CD14-positive monocyte (primary cell): ENCODE measurements at regions not wholly inside any gene's neighbourhood (a gene's known extent, or its start where the extent isn't known, plus 50 kb on each side); places are given as distances from the start of the nearest gene placed in this dataset.

Source experiments
- DNase-seq, 3 donors: peaks; one replicate each; pipeline ENCODE4 v3.0.0-alpha.2; 2011 to 2022
- H2AFZ ChIP-seq: 2 replicates; pipeline ENCODE4 v1.6.0; 2012; ENCODE audit warnings: mild to moderate bottlenecking, low read depth, low read length, inconsistent platforms; ENCODE audit not compliant: insufficient read depth, poor library complexity, severe bottlenecking
- H3K27ac ChIP-seq, 2 donors: 1 replicate in 1 of 2; 2 replicates in 1 of 2; pipeline ENCODE4 v1.5.1; 2012 to 2013; ENCODE audit warnings: low read length in 2 of 2, control low read depth in 1 of 2, inconsistent platforms in 1 of 2, low read depth in 1 of 2, mild to moderate bottlenecking in 1 of 2
- H3K27me3 ChIP-seq, 2 donors: one replicate each; pipeline versions ENCODE4 v1.6.0 to v1.6.1; 2011 to 2013; ENCODE audit warnings: low read length in 2 of 2; ENCODE audit not compliant: control insufficient read depth in 2 of 2, insufficient read depth in 2 of 2
- H3K36me3 ChIP-seq, 2 donors: replicated peaks in 1 of 2; 1 replicate in 1 of 2; 2 replicates in 1 of 2; pipeline versions ENCODE4 v1.5.1 to v1.6.1; 2012 to 2013; ENCODE audit warnings: low read length in 2 of 2, control low read depth in 1 of 2, inconsistent platforms in 1 of 2, mild to moderate bottlenecking in 1 of 2; ENCODE audit not compliant: insufficient read depth in 2 of 2, control insufficient read depth in 1 of 2
- H3K4me1 ChIP-seq, 2 donors: 1 replicate in 1 of 2; 2 replicates in 1 of 2; pipeline versions ENCODE4 v1.5.1 to v1.6.1; 2012 to 2013; ENCODE audit warnings: low read length in 2 of 2, control low read depth in 1 of 2, inconsistent platforms in 1 of 2, mild to moderate bottlenecking in 1 of 2, moderate library complexity in 1 of 2; ENCODE audit not compliant: insufficient read depth in 2 of 2, control insufficient read depth in 1 of 2
- H3K4me2 ChIP-seq: replicated peaks from 2 replicates; pipeline ENCODE3; 2012; ENCODE audit warnings: low read length, moderate library complexity, mild to moderate bottlenecking; ENCODE audit not compliant: poor library complexity, severe bottlenecking; ENCODE audit errors: extremely low read depth
- H3K4me3 ChIP-seq, 3 experiments: fragments of 200-600 bp in 1 of 3; sonication (generic) in 1 of 3; replicated peaks in 1 of 3; 1 replicate in 2 of 3; 2 replicates in 1 of 3; pipeline ENCODE4 v1.5.1; 2011 to 2013; ENCODE audit warnings: low read length in 3 of 3, mild to moderate bottlenecking in 3 of 3, control low read depth in 2 of 3, low read depth in 2 of 3, inconsistent platforms in 1 of 3, moderate library complexity in 1 of 3
- H3K79me2 ChIP-seq: 2 replicates; pipeline ENCODE4 v1.6.0; 2012; ENCODE audit warnings: mild to moderate bottlenecking, control low read depth, inconsistent platforms, low read length, moderate library complexity; ENCODE audit not compliant: insufficient read depth
- H3K9ac ChIP-seq: 2 replicates; pipeline ENCODE4 v1.6.0; 2017; ENCODE audit warnings: low read length, mild to moderate bottlenecking; ENCODE audit not compliant: insufficient read depth, poor library complexity, severe bottlenecking
- H3K9me3 ChIP-seq, 2 donors: replicated peaks in 1 of 2; 1 replicate in 1 of 2; 2 replicates in 1 of 2; pipeline versions ENCODE4 v1.5.1 to v1.6.1; 2012 to 2013; ENCODE audit warnings: low read length in 2 of 2, control low read depth in 1 of 2; ENCODE audit not compliant: control insufficient read depth in 1 of 2, insufficient read depth in 1 of 2
- H4K20me1 ChIP-seq: 2 replicates; pipeline ENCODE4 v1.6.0; 2012; ENCODE audit warnings: mild to moderate bottlenecking, low read length, control low read depth, moderate library complexity; ENCODE audit not compliant: insufficient read depth
- H3K27ac Mint-ChIP-seq, 7 donors: one replicate each; pipeline ENCODE4 v1.8.0; 2020; ENCODE audit warnings: mild to moderate bottlenecking in 7 of 7, mixed read lengths in 7 of 7, moderate library complexity in 6 of 7, inconsistent platforms in 2 of 7
- H3K27me3 Mint-ChIP-seq, 3 donors: one replicate each; pipeline ENCODE4 v1.8.0; 2021 to 2022; ENCODE audit warnings: low read depth in 3 of 3, mild to moderate bottlenecking in 3 of 3, mixed read lengths in 3 of 3, moderate library complexity in 3 of 3, inconsistent platforms in 1 of 3
- H3K36me3 Mint-ChIP-seq, 2 donors: one replicate each; pipeline ENCODE4 v1.8.0; 2020; ENCODE audit warnings: mixed read lengths in 2 of 2, inconsistent platforms in 1 of 2, mild to moderate bottlenecking in 1 of 2
- H3K4me1 Mint-ChIP-seq: one replicate; pipeline ENCODE4 v1.8.0; 2020; ENCODE audit warnings: mild to moderate bottlenecking, mixed read lengths
- H3K4me3 Mint-ChIP-seq, 2 donors: one replicate each; pipeline ENCODE4 v1.8.0; 2020; ENCODE audit warnings: mild to moderate bottlenecking in 2 of 2, mixed read lengths in 2 of 2, moderate library complexity in 1 of 2
- H3K9me3 Mint-ChIP-seq, 7 donors: one replicate each; pipeline ENCODE4 v1.8.0; 2020 to 2022; ENCODE audit warnings: mixed read lengths in 7 of 7, mild to moderate bottlenecking in 6 of 7, moderate library complexity in 6 of 7, inconsistent platforms in 2 of 7
- CTCF ChIP-seq: fragments of 200-600 bp; IDR thresholded peaks from one replicate; pipeline ENCODE4 v1.8.0; 2022; ENCODE audit warnings: antibody characterized with exemption, mild to moderate bottlenecking
- WGBS: methylation state at CpG from one replicate; pipeline ENCODE4 v1.1.5; 2013; ENCODE audit warnings: missing lambda C conversion rate; ENCODE audit not compliant: insufficient coverage; 5-methylcytosine and 5-hydroxymethylcytosine counted together
- intact Hi-C, 2 donors: fragments of 100-400 bp; cut with micrococcal nuclease; formaldehyde crosslinking; loops; one replicate each; pipeline versions ENCODE4 v1.15.0 to v1.15.1; 2023

DNA sequence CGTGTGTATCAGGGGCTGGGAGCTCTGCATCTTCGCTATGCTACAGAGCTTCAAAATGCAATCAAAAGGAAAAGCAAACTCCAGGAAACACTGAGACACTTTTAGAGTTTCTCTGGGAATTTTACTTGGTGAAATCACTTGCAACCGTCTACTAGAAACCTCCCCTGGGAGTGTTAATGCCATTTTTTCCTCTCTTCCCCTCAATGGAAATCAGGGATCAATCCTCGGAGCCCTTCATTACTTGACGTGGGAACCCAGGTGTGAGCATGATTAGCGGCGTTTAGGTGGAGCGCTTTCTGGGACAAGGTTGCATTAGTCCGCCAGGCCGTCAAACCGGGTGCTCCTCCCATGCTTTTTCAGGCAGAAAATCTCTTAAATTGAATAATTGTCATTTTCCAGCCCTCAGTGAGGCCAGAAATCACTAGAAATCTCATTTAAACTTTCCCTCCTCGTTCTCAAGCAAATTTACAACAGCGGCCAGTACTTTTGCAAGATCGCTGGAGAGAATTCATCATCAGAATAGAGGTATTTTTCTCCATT lies 191.3 kb downstream of the IRX1 start:
- no peaks in the 10 kb centered on the region for H3K36me3 ChIP-seq
- peaks cover 3 to 23% of the 10 kb centered on the region in 2 donors for H3K9me3 ChIP-seq
- no peak overlapping the region for H2AFZ ChIP-seq
- H3K4me1 Mint-ChIP-seq, result no peaks in the 10 kb centered on the region
- peaks cover 3 to 17% (median 9%) of the 10 kb centered on the region in 7 donors for H3K9me3 Mint-ChIP-seq
- peaks cover 10 to 13% (median 12%) of the 10 kb centered on the region in 3 donors for H3K27me3 Mint-ChIP-seq
- intact Hi-C loops, result no loop called here
- no peak overlapping the region for H3K27ac Mint-ChIP-seq
- H3K4me3 ChIP-seq, result no peak overlapping the region
- no peaks in the 10 kb centered on the region for H4K20me1 ChIP-seq
- TF ChIP-seq CTCF, result no peak
- H3K9ac ChIP-seq, result no peak overlapping the region
- no peaks in the 10 kb centered on the region for H3K79me2 ChIP-seq
- no peak overlapping the region for H3K4me2 ChIP-seq
- WGBS, result 42% methylated on average over 13 of the region's 14 CpGs
- H3K27ac ChIP-seq, result no peak overlapping the region
- no peak overlapping the region for H3K4me3 Mint-ChIP-seq
- no peaks in the 10 kb centered on the region for H3K4me1 ChIP-seq
- no peaks in the 10 kb centered on the region for H3K36me3 Mint-ChIP-seq
- no peak for DNase-seq
- no peaks in the 10 kb centered on the region for H3K27me3 ChIP-seq

DNA sequence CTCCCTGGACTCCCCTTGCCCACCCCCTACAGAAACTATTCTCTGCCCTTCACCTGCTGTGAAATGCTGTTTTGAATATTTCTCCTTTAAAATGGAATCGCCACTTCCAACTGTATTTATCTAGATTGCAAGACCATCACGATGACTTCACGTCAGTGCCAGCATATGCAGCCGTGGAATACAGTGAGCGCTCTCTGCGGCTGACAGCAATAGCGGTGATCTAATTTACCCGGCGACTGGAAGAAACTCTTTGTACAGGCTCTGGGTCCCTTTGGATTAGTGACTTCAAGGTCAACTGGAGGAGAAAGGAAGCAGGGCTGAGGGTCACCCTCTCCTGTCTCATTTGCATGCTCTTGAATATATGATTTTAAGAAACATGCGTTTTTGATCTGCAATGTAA lies 192.0 kb downstream of the IRX1 start:
- 48% methylated on average over 9 of the region's 10 CpGs for WGBS
- Histone ChIP-seq H4K20me1 (no peaks in the 10 kb centered on the region), H3K4me2 (no peak overlapping the region), H3K27me3 (no peaks in the 10 kb centered on the region), H3K9ac (no peak overlapping the region), H3K27ac (no peak overlapping the region), H3K4me3 (no peak overlapping the region), H2AFZ (no peak overlapping the region), H3K9me3 (peaks cover 2 to 23% of the 10 kb centered on the region in 2 donors), H3K79me2 (no peaks in the 10 kb centered on the region), H3K4me1 (no peaks in the 10 kb centered on the region), H3K36me3 (no peaks in the 10 kb centered on the region)
- no peak for DNase-seq
- Mint-ChIP-seq H3K36me3 (no peaks in the 10 kb centered on the region), H3K27me3 (peaks cover 10 to 13% (median 12%) of the 10 kb centered on the region in 3 donors), H3K27ac (no peak overlapping the region), H3K4me3 (peak overlapping the region in 1 of 2 donors; percentile 28), H3K9me3 (peaks cover 3 to 17% (median 9%) of the 10 kb centered on the region in 7 donors), H3K4me1 (no peaks in the 10 kb centered on the region)
- no peak for TF ChIP-seq CTCF
- intact Hi-C loops, result no loop called here
